ENCODE measurements at regions not wholly inside any gene's neighbourhood (a gene's known extent, or its start where the extent isn't known, plus 50 kb on each side); places are given as distances from the start of the nearest gene placed in this dataset.
"Not testable (repeated sequence)": the region's sequence is repeated elsewhere in the genome, so short reads cannot be mapped to it uniquely, and the experiment has no call there.

GRCh38 chr4:49270912-49271311 is 284.8 kb downstream of the CWH43 start:
- DNase-seq (ENCODE audit: unreplicated experiment); POLR2A ChIA-PET; H3K27ac Mint-ChIP-seq (ENCODE audit: low read depth, unreplicated experiment); BruUV-seq (replicated peaks); H3K27me3 Mint-ChIP-seq (ENCODE audit: insufficient read depth, unreplicated experiment); H3K36me3 Mint-ChIP-seq (ENCODE audit: insufficient read depth, unreplicated experiment); H3K4me1 Mint-ChIP-seq (ENCODE audit: insufficient read depth, unreplicated experiment); CTCF ChIA-PET; intact Hi-C loops (cut with micrococcal nuclease); H3K4me3 Mint-ChIP-seq (ENCODE audit: unreplicated experiment); H3K9me3 Mint-ChIP-seq (ENCODE audit: unreplicated experiment): not testable (repeated sequence)

DNA sequence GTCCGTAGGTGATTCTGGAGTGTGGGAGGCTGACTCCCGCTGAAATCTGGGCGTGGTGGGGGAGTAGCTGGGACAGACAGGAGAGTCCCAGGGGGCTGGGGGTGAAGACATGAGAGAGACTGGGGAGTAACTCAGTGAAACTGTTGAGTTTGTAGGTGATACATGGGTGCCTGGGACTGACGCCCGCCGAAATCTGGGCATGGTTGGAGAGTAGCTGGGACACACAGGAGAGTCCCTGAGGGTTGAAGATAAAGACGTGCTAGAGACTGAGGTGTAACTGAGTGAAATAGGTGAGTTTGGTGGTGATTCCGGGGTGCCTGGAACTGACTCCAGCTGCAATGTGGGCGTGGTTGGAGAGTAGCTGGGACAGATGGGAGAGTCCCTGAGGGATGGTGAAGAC is 299.8 kb downstream of the CWH43 start:
- intact Hi-C loops (cut with micrococcal nuclease); POLR2A ChIA-PET; CTCF ChIA-PET; DNase-seq (ENCODE audit: unreplicated experiment); H3K27ac Mint-ChIP-seq (ENCODE audit: low read depth, unreplicated experiment); BruUV-seq (replicated peaks); H3K4me1 Mint-ChIP-seq (ENCODE audit: insufficient read depth, unreplicated experiment); H3K4me3 Mint-ChIP-seq (ENCODE audit: unreplicated experiment); H3K36me3 Mint-ChIP-seq (ENCODE audit: insufficient read depth, unreplicated experiment); H3K27me3 Mint-ChIP-seq (ENCODE audit: insufficient read depth, unreplicated experiment): not testable (repeated sequence)
- peaks cover 24% of the 10 kb centered on the region for H3K9me3 Mint-ChIP-seq (ENCODE audit: unreplicated experiment)

DNA sequence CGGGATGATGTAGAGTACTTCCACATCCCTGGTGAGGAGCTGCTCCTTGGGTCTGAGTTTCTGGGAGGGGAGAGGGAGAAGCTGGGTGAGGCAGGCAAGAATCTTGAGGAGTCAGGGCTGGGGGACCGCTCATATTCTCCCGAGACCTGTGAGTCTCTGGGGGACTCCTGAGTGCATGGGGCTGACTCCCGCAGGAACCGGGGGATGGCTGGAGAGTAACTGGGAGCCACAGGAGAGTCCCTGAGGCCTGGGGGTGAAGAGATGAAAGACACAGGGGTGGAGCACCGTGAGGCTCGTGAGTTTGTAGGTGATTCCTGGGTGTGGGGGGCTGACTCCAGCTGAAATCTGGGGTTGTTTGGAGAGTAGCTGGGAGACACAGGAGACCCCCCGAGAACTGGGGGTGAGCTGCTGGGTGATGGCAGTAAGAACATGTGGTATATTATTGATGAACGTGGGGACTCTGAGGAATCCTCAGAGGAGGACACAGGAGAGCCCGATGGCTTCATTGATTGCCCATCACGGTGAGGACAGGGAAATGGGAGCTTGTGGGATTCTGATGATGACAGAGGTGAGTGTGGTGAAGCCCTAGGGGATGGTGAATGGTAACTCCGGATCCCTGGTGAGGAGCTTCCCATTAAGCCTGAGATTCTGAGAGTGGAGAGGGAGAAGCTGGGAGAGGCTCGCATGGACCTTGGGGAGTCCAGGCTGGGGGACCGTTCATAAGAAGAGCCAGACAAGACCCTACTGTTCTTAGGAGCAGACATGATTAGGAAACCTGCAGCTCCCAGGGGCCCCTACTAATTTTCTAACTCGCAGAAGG is 301.1 kb downstream of the CWH43 start:
- H3K4me3 Mint-ChIP-seq (ENCODE audit: unreplicated experiment); H3K4me1 Mint-ChIP-seq (ENCODE audit: insufficient read depth, unreplicated experiment); H3K27ac Mint-ChIP-seq (ENCODE audit: low read depth, unreplicated experiment); BruUV-seq (replicated peaks); POLR2A ChIA-PET; H3K36me3 Mint-ChIP-seq (ENCODE audit: insufficient read depth, unreplicated experiment); intact Hi-C loops (cut with micrococcal nuclease); H3K27me3 Mint-ChIP-seq (ENCODE audit: insufficient read depth, unreplicated experiment): not testable (repeated sequence)
- peaks cover 24% of the 10 kb centered on the region for H3K9me3 Mint-ChIP-seq (ENCODE audit: unreplicated experiment)
- CTCF ChIA-PET, result interaction anchor here (0.6 kb wide), 2 partner anchors 35 to 885 kb away, joined by 3 to 4 read pairs; no protein-coding TSS in a partner anchor
- DNase-seq (ENCODE audit: unreplicated experiment), result peak; percentile 0

DNA sequence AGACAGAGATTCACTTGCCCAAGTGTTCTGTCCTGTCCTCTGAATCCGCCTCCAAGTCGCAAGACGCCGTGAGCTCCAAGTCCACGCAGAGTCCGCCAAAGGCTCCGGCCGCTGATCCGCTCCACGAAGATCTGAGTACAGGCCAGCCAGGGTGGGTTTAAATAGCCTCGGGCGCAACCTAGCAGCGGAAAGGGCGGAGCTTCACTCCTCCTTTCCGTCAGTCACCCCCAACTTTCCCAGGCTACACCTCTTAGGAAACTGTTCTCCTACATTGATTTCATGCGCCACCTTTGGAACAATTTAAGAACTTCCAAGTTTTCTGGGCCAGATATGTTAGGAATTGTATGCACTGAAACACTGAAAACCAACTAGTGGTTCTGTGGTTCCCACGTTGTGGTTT is 301.8 kb downstream of the CWH43 start:
- H3K27me3 Mint-ChIP-seq (ENCODE audit: insufficient read depth, unreplicated experiment); CTCF ChIA-PET; H3K27ac Mint-ChIP-seq (ENCODE audit: low read depth, unreplicated experiment); intact Hi-C loops (cut with micrococcal nuclease); POLR2A ChIA-PET; H3K4me3 Mint-ChIP-seq (ENCODE audit: unreplicated experiment); H3K4me1 Mint-ChIP-seq (ENCODE audit: insufficient read depth, unreplicated experiment); BruUV-seq (replicated peaks); H3K36me3 Mint-ChIP-seq (ENCODE audit: insufficient read depth, unreplicated experiment): not testable (repeated sequence)
- H3K9me3 Mint-ChIP-seq (ENCODE audit: unreplicated experiment), result peaks cover 24% of the 10 kb centered on the region
- peak; percentile 20 for DNase-seq (ENCODE audit: unreplicated experiment)

DNA sequence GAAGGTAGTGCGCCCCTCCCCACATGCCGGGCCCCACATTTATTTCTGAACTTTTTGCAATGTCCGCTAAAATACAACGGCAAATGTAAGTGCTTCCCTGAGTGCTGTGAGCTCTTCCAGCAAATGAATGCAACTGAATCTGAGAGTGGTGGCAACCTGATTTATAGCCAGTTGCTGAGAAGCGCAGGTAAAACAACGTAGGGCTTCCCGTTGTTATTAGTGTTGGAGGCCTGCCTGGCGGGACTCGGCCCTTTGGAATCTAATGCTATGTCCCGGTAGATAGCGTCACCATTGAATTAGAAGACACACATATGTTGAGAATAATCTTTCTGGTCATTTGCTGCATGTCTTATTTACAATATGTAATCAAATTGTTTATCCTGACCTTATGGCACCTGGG is 302.7 kb downstream of the CWH43 start:
- H3K27ac Mint-ChIP-seq (ENCODE audit: low read depth, unreplicated experiment); CTCF ChIA-PET; H3K4me3 Mint-ChIP-seq (ENCODE audit: unreplicated experiment); H3K27me3 Mint-ChIP-seq (ENCODE audit: insufficient read depth, unreplicated experiment); BruUV-seq (replicated peaks); H3K4me1 Mint-ChIP-seq (ENCODE audit: insufficient read depth, unreplicated experiment); H3K36me3 Mint-ChIP-seq (ENCODE audit: insufficient read depth, unreplicated experiment); POLR2A ChIA-PET; intact Hi-C loops (cut with micrococcal nuclease): not testable (repeated sequence)
- peaks cover 24% of the 10 kb centered on the region for H3K9me3 Mint-ChIP-seq (ENCODE audit: unreplicated experiment)
- peak; percentile 8 for DNase-seq (ENCODE audit: unreplicated experiment)

GRCh38 chr4:49314815-49315214 is 328.7 kb downstream of the CWH43 start:
- POLR2A ChIA-PET; CTCF ChIA-PET; H3K4me1 Mint-ChIP-seq (ENCODE audit: insufficient read depth, unreplicated experiment); BruUV-seq (replicated peaks); DNase-seq (ENCODE audit: unreplicated experiment); H3K27me3 Mint-ChIP-seq (ENCODE audit: insufficient read depth, unreplicated experiment); H3K27ac Mint-ChIP-seq (ENCODE audit: low read depth, unreplicated experiment); H3K4me3 Mint-ChIP-seq (ENCODE audit: unreplicated experiment); H3K36me3 Mint-ChIP-seq (ENCODE audit: insufficient read depth, unreplicated experiment); intact Hi-C loops (cut with micrococcal nuclease): not testable (repeated sequence)
- peaks cover 26% of the 10 kb centered on the region for H3K9me3 Mint-ChIP-seq (ENCODE audit: unreplicated experiment)

DNA sequence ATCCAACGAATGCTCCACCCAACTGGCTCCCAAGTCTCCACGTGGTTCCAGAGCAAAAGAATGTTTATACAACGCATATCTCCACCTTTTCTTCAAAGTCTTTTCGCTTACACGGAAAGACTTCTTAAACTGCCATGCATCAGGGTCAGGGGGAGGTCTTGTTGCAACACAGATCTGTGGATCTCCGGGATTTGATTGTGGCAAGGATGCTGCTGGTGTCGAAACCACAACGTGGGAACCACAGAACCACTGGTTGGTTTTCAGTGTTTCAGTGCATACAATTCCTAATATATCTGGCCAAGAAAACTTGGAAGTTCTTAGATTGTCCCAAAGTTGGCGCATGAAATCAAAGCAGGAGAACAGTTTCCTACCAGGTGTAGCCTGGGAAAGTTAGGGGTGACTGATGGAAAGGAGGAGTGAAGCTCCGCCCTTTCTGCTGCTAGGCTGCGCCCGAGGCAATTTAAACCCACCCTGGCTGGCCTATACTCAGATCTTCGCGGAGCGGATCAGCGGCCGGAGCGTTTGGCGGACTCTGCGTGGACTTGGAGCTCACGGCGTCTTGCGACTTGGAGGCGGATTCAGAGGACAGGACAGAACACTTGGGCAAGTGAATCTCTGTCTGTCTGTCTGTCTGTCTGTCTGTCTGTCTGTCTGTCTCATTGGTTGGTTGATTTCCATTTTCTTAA is 334.8 kb downstream of the CWH43 start:
- H3K27ac Mint-ChIP-seq (ENCODE audit: low read depth, unreplicated experiment); POLR2A ChIA-PET; H3K4me1 Mint-ChIP-seq (ENCODE audit: insufficient read depth, unreplicated experiment); intact Hi-C loops (cut with micrococcal nuclease); BruUV-seq (replicated peaks); H3K27me3 Mint-ChIP-seq (ENCODE audit: insufficient read depth, unreplicated experiment); CTCF ChIA-PET; DNase-seq (ENCODE audit: unreplicated experiment); H3K4me3 Mint-ChIP-seq (ENCODE audit: unreplicated experiment); H3K36me3 Mint-ChIP-seq (ENCODE audit: insufficient read depth, unreplicated experiment): not testable (repeated sequence)
- peaks cover 34% of the 10 kb centered on the region for H3K9me3 Mint-ChIP-seq (ENCODE audit: unreplicated experiment)

- H3K4me3 Mint-ChIP-seq (ENCODE audit: unreplicated experiment); DNase-seq (ENCODE audit: unreplicated experiment); POLR2A ChIA-PET; H3K27ac Mint-ChIP-seq (ENCODE audit: low read depth, unreplicated experiment); intact Hi-C loops (cut with micrococcal nuclease); H3K27me3 Mint-ChIP-seq (ENCODE audit: insufficient read depth, unreplicated experiment); H3K36me3 Mint-ChIP-seq (ENCODE audit: insufficient read depth, unreplicated experiment); H3K4me1 Mint-ChIP-seq (ENCODE audit: insufficient read depth, unreplicated experiment); BruUV-seq (replicated peaks): not testable (repeated sequence)
- peaks cover 34% of the 10 kb centered on the region for H3K9me3 Mint-ChIP-seq (ENCODE audit: unreplicated experiment)
- CTCF ChIA-PET, result interaction anchor here (1.1 kb wide), 1 partner anchor 35 kb away, joined by 4 read pairs; no protein-coding TSS in a partner anchor
These were observed 335.6 kb downstream of the CWH43 start for GRCh38 chr4:49321511-49322300.

Measured in MCF 10A (cell line).